ENCODE measurements at regions not wholly inside any gene's neighbourhood (a gene's known extent, or its start where the extent isn't known, plus 50 kb on each side); places are given as distances from the start of the nearest gene placed in this dataset.
"Not testable (repeated sequence)": the region's sequence is repeated elsewhere in the genome, so short reads cannot be mapped to it uniquely, and the experiment has no call there.

GRCh38 chr2:4221434-4221833 is 518.1 kb downstream of the DCDC2C start:
- Mint-ChIP-seq H3K27ac (no peak overlapping the region), H3K9me3 (peaks cover 10% of the 10 kb centered on the region), H3K4me3 (no peak overlapping the region), H3K36me3 (no peaks in the 10 kb centered on the region), H3K4me1 (ENCODE audit: low read depth in 2 of 2) (no peaks in the 10 kb centered on the region), H3K27me3 (no peaks in the 10 kb centered on the region)
- ATAC-seq, result no peak
- DNase-seq (ENCODE audit: low spot score), result no peak

GRCh38 chr2:4221845-4222244 is 518.5 kb downstream of the DCDC2C start:
- ATAC-seq, result no peak
- no peak overlapping the region for H3K27ac Mint-ChIP-seq
- no peaks in the 10 kb centered on the region for H3K4me1 Mint-ChIP-seq (ENCODE audit: low read depth in 2 of 2)
- DNase-seq (ENCODE audit: low spot score), result no peak
- H3K36me3 Mint-ChIP-seq, result no peaks in the 10 kb centered on the region
- peaks cover 10% of the 10 kb centered on the region for H3K9me3 Mint-ChIP-seq
- no peak overlapping the region for H3K4me3 Mint-ChIP-seq
- no peaks in the 10 kb centered on the region for H3K27me3 Mint-ChIP-seq

- not testable (repeated sequence) for DNase-seq (ENCODE audit: low spot score); H3K4me1 Mint-ChIP-seq (ENCODE audit: low read depth in 2 of 2); ATAC-seq; H3K4me3 Mint-ChIP-seq; H3K27me3 Mint-ChIP-seq; H3K36me3 Mint-ChIP-seq; H3K27ac Mint-ChIP-seq
- H3K9me3 Mint-ChIP-seq, result peaks cover 21% of the 10 kb centered on the region
These were observed 541.0 kb downstream of the DCDC2C start for GRCh38 chr2:4244422-4244821.

DNA sequence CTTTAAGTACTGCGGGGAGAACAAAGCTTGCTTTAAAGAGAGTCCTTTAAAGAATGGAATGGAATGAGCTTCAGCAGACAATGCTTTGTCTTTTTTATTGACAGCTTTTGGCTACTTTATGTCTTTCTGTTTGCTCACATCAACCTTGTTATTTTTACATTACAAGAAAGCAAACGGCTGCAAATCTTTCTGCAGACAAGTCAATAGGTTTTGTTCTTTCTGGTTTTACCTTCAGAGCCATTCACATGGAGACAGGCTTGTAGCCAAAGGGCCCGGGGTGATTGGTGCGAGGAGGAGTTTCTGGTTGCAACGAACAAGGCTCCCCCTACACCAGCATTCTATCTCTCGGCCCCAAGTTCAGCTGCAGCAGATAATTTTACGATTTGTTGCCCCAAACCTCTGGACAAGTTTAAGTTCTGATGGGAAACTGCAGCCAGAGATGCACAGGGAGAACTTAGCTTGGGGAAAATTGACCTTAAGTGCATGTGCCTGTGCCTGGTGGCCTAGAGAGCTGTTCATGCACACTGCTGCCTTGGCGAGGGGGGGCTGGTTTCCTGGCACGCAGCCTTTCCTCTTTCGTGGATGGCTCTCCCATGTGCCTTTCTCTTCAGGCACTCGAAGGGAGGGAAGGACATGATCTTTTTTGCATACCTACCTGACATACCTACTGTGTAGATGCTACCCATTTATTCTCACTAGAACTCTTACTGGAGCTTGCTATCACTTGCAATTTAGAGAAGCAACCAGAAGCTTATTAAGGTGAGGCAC is 543.2 kb downstream of the DCDC2C start:
- no peaks in the 10 kb centered on the region for H3K36me3 Mint-ChIP-seq
- DNase-seq (ENCODE audit: low spot score), result no peak
- peaks cover 21% of the 10 kb centered on the region for H3K9me3 Mint-ChIP-seq
- H3K27ac Mint-ChIP-seq, result no peak overlapping the region
- no peaks in the 10 kb centered on the region for H3K27me3 Mint-ChIP-seq
- no peak for ATAC-seq
- no peak overlapping the region for H3K4me3 Mint-ChIP-seq
- H3K4me1 Mint-ChIP-seq (ENCODE audit: low read depth in 2 of 2), result no peaks in the 10 kb centered on the region

DNA sequence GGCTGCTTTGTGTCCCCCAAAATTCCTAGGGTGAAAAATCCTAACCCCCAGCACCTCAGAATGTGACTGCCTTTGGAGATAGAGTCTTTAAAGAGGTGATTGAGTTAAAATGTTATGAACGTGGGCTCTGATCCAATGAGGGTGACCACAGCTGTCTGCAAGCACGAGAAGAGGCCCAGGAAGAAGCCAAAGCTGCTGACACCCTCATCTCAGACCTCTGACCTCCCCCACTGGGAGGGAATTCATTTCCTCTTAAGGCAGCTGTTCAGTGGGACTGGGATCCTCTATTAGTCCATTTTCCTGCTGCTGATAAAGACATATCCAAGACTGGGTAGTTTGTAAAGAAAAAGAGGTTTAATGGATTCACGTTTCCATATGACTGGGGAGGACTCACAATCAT is 544.4 kb downstream of the DCDC2C start:
- Mint-ChIP-seq H3K4me1 (ENCODE audit: low read depth in 2 of 2) (no peaks in the 10 kb centered on the region), H3K9me3 (peaks cover 18% of the 10 kb centered on the region), H3K27me3 (no peaks in the 10 kb centered on the region), H3K4me3 (no peak overlapping the region), H3K36me3 (no peaks in the 10 kb centered on the region), H3K27ac (no peak overlapping the region)
- DNase-seq (ENCODE audit: low spot score) (no peak), ATAC-seq (no peak)

DNA sequence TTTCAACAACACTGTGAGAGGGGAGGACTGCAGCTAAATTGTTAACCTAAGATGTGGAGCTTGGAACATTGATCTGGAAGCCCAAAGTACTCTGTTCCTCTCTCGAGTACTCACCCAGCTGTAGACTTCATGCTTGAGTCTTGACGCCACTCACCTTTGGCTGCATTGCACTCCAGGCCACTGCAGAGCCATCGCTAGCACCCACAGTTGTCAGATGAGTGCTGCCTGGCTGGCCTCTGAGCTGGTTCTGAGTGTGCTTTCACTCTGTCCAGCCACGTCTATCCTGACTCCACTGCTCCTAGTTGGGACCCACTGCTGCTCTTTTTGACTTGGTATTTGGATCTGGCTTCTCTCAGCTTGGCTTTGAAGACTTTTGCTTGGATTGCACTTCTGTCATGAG is 552.1 kb downstream of the DCDC2C start:
- Mint-ChIP-seq H3K27me3 (no peaks in the 10 kb centered on the region), H3K27ac (no peak overlapping the region), H3K4me1 (ENCODE audit: low read depth in 2 of 2) (no peaks in the 10 kb centered on the region), H3K36me3 (no peaks in the 10 kb centered on the region), H3K4me3 (no peak overlapping the region), H3K9me3 (peaks cover 12% of the 10 kb centered on the region)
- DNase-seq (ENCODE audit: low spot score), result no peak
- ATAC-seq, result no peak

- DNase-seq (ENCODE audit: low spot score) (no peak), ATAC-seq (no peak)
- H3K9me3 Mint-ChIP-seq, result peaks cover 10% of the 10 kb centered on the region
- H3K4me3 Mint-ChIP-seq, result no peak overlapping the region
- H3K4me1 Mint-ChIP-seq (ENCODE audit: low read depth in 2 of 2), result no peaks in the 10 kb centered on the region
- no peaks in the 10 kb centered on the region for H3K27me3 Mint-ChIP-seq
- no peak overlapping the region for H3K27ac Mint-ChIP-seq
- H3K36me3 Mint-ChIP-seq, result no peaks in the 10 kb centered on the region
These were observed 553.0 kb downstream of the DCDC2C start for GRCh38 chr2:4256351-4256750.

- Mint-ChIP-seq H3K9me3 (peaks cover 9% of the 10 kb centered on the region), H3K27ac (no peak overlapping the region), H3K4me3 (no peak overlapping the region), H3K4me1 (ENCODE audit: low read depth in 2 of 2) (no peaks in the 10 kb centered on the region), H3K36me3 (no peaks in the 10 kb centered on the region), H3K27me3 (no peaks in the 10 kb centered on the region)
- no peak for ATAC-seq
- DNase-seq (ENCODE audit: low spot score), result no peak
These were observed 555.2 kb downstream of the DCDC2C start for GRCh38 chr2:4258563-4258962.

DNA sequence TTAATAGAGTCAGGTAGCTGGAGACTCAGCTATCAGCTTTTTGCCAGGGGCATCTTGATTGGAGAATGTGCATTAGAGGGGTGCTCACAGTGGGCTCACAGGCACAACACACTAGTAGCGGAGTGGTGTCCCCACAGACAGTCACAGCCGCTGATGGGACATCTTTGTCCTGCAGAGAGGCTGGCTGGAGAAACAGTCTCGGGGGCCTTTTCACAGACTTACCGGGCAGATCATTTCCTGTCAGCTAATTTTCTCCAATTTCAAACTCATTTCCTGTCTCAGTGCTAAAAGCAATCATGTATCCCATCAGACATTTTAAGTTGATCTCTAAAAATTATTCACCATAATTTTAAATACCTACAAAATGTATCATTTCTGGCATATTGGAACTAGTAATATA is 562.6 kb downstream of the DCDC2C start:
- ATAC-seq, result no peak
- Mint-ChIP-seq H3K9me3 (no peaks in the 10 kb centered on the region), H3K27ac (no peak overlapping the region), H3K4me1 (ENCODE audit: low read depth in 2 of 2) (no peaks in the 10 kb centered on the region), H3K36me3 (no peaks in the 10 kb centered on the region), H3K4me3 (no peak overlapping the region), H3K27me3 (no peaks in the 10 kb centered on the region)
- no peak for DNase-seq (ENCODE audit: low spot score)

DNA sequence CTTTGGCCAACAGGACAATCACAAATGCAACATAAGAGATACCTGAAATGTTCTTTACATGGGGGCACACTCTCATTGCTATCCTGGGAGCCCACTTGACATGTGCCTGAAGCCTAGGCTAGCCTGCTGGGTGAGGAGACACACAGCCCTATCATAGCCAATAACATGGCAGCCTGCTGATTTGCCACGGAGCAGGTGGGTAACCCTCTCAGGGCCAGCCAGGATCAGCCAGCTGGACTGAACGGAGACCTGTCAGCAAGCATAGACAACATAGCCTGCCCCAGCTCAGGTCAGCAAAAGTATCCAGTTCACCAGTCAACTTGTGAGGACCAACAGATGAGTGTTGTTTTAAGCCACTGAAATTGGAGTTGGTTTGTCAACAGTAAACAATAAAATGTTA is 566.5 kb downstream of the DCDC2C start:
- H3K4me3 Mint-ChIP-seq, result no peak overlapping the region
- peaks cover 2% of the 10 kb centered on the region for H3K9me3 Mint-ChIP-seq
- H3K27me3 Mint-ChIP-seq, result no peaks in the 10 kb centered on the region
- DNase-seq (ENCODE audit: low spot score) (no peak), ATAC-seq (no peak)
- H3K27ac Mint-ChIP-seq, result no peak overlapping the region
- no peaks in the 10 kb centered on the region for H3K4me1 Mint-ChIP-seq (ENCODE audit: low read depth in 2 of 2)
- no peaks in the 10 kb centered on the region for H3K36me3 Mint-ChIP-seq

DNA sequence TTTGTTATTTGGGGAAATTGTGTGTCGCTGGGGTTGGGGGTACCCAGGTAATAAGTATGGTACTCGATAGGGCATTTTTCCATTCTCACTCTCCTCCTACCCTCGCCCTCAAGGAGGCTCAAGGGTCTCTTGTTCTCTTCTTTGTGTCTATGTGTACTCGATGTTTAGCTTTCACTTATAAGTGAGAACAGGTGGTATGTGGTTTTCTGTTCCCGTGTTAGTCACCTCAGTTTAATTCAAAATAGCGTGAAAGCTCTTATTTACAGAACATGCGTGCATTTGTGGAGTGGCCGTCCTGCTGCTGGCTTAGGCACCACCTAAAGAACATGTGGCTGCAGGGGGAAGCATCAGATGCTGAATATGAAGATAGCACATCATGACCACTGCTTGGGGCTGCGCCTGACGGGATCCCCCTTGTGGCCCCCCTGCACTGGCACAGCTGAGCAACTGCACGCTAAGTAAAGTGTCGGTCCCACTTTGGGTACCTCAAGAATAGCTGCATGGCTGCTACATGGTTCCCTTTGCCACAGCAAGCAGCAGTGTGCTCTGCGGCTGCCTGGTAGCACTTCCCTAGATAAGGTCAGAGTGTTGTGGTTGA is 569.0 kb downstream of the DCDC2C start:
- DNase-seq (ENCODE audit: low spot score), result no peak
- H3K9me3 Mint-ChIP-seq, result peaks cover 12% of the 10 kb centered on the region
- H3K4me1 Mint-ChIP-seq (ENCODE audit: low read depth in 2 of 2), result no peaks in the 10 kb centered on the region

GRCh38 chr2:4278392-4278791 is 575.0 kb downstream of the DCDC2C start:
- H3K36me3 Mint-ChIP-seq, result no peaks in the 10 kb centered on the region
- H3K9me3 Mint-ChIP-seq, result peaks cover 10% of the 10 kb centered on the region
- H3K27ac Mint-ChIP-seq, result no peak overlapping the region
- ATAC-seq (no peak), DNase-seq (ENCODE audit: low spot score) (no peak)
- no peak overlapping the region for H3K4me3 Mint-ChIP-seq
- H3K4me1 Mint-ChIP-seq (ENCODE audit: low read depth in 2 of 2), result no peaks in the 10 kb centered on the region
- H3K27me3 Mint-ChIP-seq, result no peaks in the 10 kb centered on the region

More for the DNA sequence above, 569.0 kb downstream of the DCDC2C start:
- Mint-ChIP-seq H3K36me3 (no peaks in the 10 kb centered on the region), H3K27me3 (no peaks in the 10 kb centered on the region), H3K27ac (no peak overlapping the region), H3K4me3 (no peak overlapping the region)
- no peak for ATAC-seq

GRCh38 chr2:4279431-4279830 is 576.1 kb downstream of the DCDC2C start:
- Mint-ChIP-seq H3K9me3 (peaks cover 15% of the 10 kb centered on the region), H3K27ac (no peak overlapping the region), H3K36me3 (no peaks in the 10 kb centered on the region), H3K4me3 (no peak overlapping the region), H3K27me3 (no peaks in the 10 kb centered on the region), H3K4me1 (ENCODE audit: low read depth in 2 of 2) (no peaks in the 10 kb centered on the region)
- ATAC-seq, result no peak
- DNase-seq (ENCODE audit: low spot score), result no peak

- H3K9me3 Mint-ChIP-seq, result peaks cover 2% of the 10 kb centered on the region
- H3K4me1 Mint-ChIP-seq (ENCODE audit: low read depth in 2 of 2), result no peaks in the 10 kb centered on the region
- H3K27me3 Mint-ChIP-seq, result no peaks in the 10 kb centered on the region
- no peak overlapping the region for H3K27ac Mint-ChIP-seq
- no peak for DNase-seq (ENCODE audit: low spot score)
- H3K4me3 Mint-ChIP-seq, result no peak overlapping the region
- no peak for ATAC-seq
- no peaks in the 10 kb centered on the region for H3K36me3 Mint-ChIP-seq
These were observed 588.1 kb downstream of the DCDC2C start for GRCh38 chr2:4291430-4291829.

DNA sequence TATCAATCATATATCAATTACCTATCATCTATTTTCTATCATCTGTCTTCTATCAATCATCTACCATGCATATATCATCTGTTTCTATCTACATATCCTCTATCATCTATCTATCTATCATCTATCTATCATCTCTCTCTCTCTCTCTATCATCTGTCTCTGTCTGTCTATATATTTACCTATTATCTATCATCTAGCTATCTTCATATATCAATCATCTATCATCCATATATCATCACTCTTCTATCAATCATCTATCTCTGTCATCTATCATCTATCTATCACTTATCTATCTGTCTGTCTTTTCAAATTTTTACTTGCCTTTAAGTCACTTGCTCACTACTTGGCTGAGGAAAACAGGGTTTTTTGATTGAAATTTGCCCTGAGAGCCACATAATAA is 592.3 kb downstream of the DCDC2C start:
- H3K4me1 Mint-ChIP-seq (ENCODE audit: low read depth in 2 of 2), result no peaks in the 10 kb centered on the region
- peaks cover 6% of the 10 kb centered on the region for H3K9me3 Mint-ChIP-seq
- ATAC-seq, result no peak
- no peak for DNase-seq (ENCODE audit: low spot score)
- H3K4me3 Mint-ChIP-seq, result no peak overlapping the region
- no peak overlapping the region for H3K27ac Mint-ChIP-seq
- H3K36me3 Mint-ChIP-seq, result no peaks in the 10 kb centered on the region
- no peaks in the 10 kb centered on the region for H3K27me3 Mint-ChIP-seq
